Mesenchymal stem cell (in vitro differentiated cells and primary cell): ENCODE measurements at regions not wholly inside any gene's neighbourhood (a gene's known extent, or its start where the extent isn't known, plus 50 kb on each side); places are given as distances from the start of the nearest gene placed in this dataset. TPM values are rescaled to one million over a fixed set of nuclear protein-coding genes. Genes with fewer than 3 reads are reported as not detected.

Experiments
- small RNA-seq: library from polyadenylated mRNA; stranded (forward); fragments of <200 nt; extraction: miRNeasy Mini kit (QIAGEN cat#:217004); gene quantifications from one replicate; pipeline ENCODE3, GENCODE V24; 2013; ENCODE audit warnings: low read depth

Small RNA genes lying in the stretch of these regions (small RNA-seq; reads per million reads assigned to genes)
- not detected for gene RF00019
